Testis (tissue), 2 donors: ENCODE measurements at regions not wholly inside any gene's neighbourhood (a gene's known extent, or its start where the extent isn't known, plus 50 kb on each side); places are given as distances from the start of the nearest gene placed in this dataset.

ENCODE experiments used
- DNase-seq: peaks from one replicate; pipeline ENCODE4 v3.0.0-alpha.2; 2019
- H3K27ac ChIP-seq, 2 donors: fragments of 200-600 bp; sonication (generic); one replicate each; pipeline ENCODE4 v1.5.1; 2019
- H3K27me3 ChIP-seq: fragments of 200-600 bp; sonication (generic); one replicate; pipeline ENCODE4 v1.5.1; 2019
- H3K36me3 ChIP-seq: fragments of 200-600 bp; sonication (generic); one replicate; pipeline ENCODE4 v1.5.1; 2017; ENCODE audit warnings: low read depth; ENCODE audit errors: missing control alignments
- H3K4me1 ChIP-seq: fragments of 200-600 bp; sonication (generic); one replicate; pipeline ENCODE4 v1.5.1; 2019
- H3K4me3 ChIP-seq, 2 donors: fragments of 200-600 bp; sonication (generic); one replicate each; pipeline ENCODE4 v1.5.1; 2017 to 2019
- H3K9me3 ChIP-seq: fragments of 200-600 bp; sonication (generic); one replicate; pipeline ENCODE4 v1.5.1; 2017
- POLR2A ChIP-seq: fragments of 450-650 bp; IDR thresholded peaks from one replicate; pipeline ENCODE4 v1.6.1; 2017; ENCODE audit warnings: antibody characterized with exemption, mild to moderate bottlenecking, moderate library complexity
- WGBS, 2 donors: methylation state at CpG; one replicate each; pipeline ENCODE4 v1.1.5; 2018; 5-methylcytosine and 5-hydroxymethylcytosine counted together
- intact Hi-C: fragments of 100-400 bp; cut with DNase I; formaldehyde crosslinking; loops from one replicate; pipeline ENCODE4 v1.15.1; 2023; ENCODE audit warnings: low total_unique reads
- TF ChIP-seq, protein P1 (sequence below), 3 experiments: fragments of 450-650 bp in 2 of 3; fragments of 200-600 bp in 1 of 3; sonication (generic) in 1 of 3; IDR thresholded peaks; one replicate each; pipeline ENCODE4 v1.5.1; 2016 to 2019; ENCODE audit warnings: antibody characterized with exemption in 3 of 3, mild to moderate bottlenecking in 2 of 3, moderate library complexity in 1 of 3

- Histone ChIP-seq H3K27ac (no peak overlapping the region), H3K36me3 (no peaks in the 10 kb centered on the region), H3K27me3 (no peaks in the 10 kb centered on the region), H3K9me3 (no peaks in the 10 kb centered on the region), H3K4me3 (no peak overlapping the region), H3K4me1 (no peaks in the 10 kb centered on the region)
- 55 to 79% methylated on average over 7 of the region's 7 CpGs for WGBS, 2 donors
- no peak for TF ChIP-seq POLR2A
- TF ChIP-seq, protein P1, sequence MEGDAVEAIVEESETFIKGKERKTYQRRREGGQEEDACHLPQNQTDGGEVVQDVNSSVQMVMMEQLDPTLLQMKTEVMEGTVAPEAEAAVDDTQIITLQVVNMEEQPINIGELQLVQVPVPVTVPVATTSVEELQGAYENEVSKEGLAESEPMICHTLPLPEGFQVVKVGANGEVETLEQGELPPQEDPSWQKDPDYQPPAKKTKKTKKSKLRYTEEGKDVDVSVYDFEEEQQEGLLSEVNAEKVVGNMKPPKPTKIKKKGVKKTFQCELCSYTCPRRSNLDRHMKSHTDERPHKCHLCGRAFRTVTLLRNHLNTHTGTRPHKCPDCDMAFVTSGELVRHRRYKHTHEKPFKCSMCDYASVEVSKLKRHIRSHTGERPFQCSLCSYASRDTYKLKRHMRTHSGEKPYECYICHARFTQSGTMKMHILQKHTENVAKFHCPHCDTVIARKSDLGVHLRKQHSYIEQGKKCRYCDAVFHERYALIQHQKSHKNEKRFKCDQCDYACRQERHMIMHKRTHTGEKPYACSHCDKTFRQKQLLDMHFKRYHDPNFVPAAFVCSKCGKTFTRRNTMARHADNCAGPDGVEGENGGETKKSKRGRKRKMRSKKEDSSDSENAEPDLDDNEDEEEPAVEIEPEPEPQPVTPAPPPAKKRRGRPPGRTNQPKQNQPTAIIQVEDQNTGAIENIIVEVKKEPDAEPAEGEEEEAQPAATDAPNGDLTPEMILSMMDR (IDR thresholded peaks at IDR 0.05), result no peak
- intact Hi-C loops, result no loop called here
- DNase-seq, result no peak
Observed at GRCh38 chr12:111270774-111271173, 98.1 kb downstream of the PHETA1 start.

GRCh38 chr12:111270239-111270638 is 98.7 kb downstream of the PHETA1 start:
- WGBS, 2 donors, result 21 to 45% methylated on average over 11 of the region's 11 CpGs
- H3K4me3 ChIP-seq, result no peak overlapping the region
- TF ChIP-seq, protein P1 (IDR thresholded peaks at IDR 0.05), result no peak
- no peak overlapping the region for H3K27ac ChIP-seq
- no peak for DNase-seq
- H3K4me1 ChIP-seq, result no peaks in the 10 kb centered on the region
- H3K27me3 ChIP-seq, result no peaks in the 10 kb centered on the region
- no peaks in the 10 kb centered on the region for H3K36me3 ChIP-seq
- intact Hi-C loops, result no loop called here
- H3K9me3 ChIP-seq, result no peaks in the 10 kb centered on the region

DNA sequence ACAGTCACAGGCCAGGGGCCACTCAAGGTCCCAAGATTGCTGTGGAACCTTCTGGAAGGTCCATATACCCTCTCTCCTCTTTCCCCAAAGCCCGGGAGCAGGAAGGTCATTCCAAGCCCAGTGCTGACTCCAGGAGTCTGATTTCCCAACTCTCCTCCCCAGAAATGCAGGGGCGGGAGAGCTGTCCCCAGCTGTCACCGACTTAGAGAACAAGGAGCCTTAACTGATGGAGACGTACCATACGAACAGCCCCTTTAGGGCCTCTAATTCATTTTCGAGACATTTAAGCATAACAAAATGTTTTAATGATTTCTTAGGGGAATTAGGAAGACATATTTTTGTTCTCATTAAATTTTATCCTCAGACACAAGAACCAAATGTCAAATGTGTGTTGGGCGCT is 99.2 kb downstream of the PHETA1 start:
- H3K4me1 ChIP-seq, result no peaks in the 10 kb centered on the region
- no peak overlapping the region for H3K4me3 ChIP-seq
- 31 to 33% methylated on average over 7 of the region's 7 CpGs for WGBS, 2 donors
- TF ChIP-seq, protein P1 (IDR thresholded peaks at IDR 0.05), result no peak
- no peak for TF ChIP-seq POLR2A
- peak; percentile 34 for DNase-seq
- intact Hi-C loops, result no loop called here
- no peaks in the 10 kb centered on the region for H3K36me3 ChIP-seq
- no peaks in the 10 kb centered on the region for H3K9me3 ChIP-seq
- H3K27ac ChIP-seq, result no peak overlapping the region
- no peaks in the 10 kb centered on the region for H3K27me3 ChIP-seq

- TF ChIP-seq, protein P1 (IDR thresholded peaks at IDR 0.05), result peak in 2 of 3 experiments; percentile 23 to 49
- TF ChIP-seq POLR2A, result no peak
- no peak for DNase-seq
- 85 to 88% methylated on average over 16 of the region's 16 CpGs for WGBS, 2 donors
- no peak overlapping the region for H3K4me3 ChIP-seq
- H3K4me1 ChIP-seq, result no peaks in the 10 kb centered on the region
- no peaks in the 10 kb centered on the region for H3K9me3 ChIP-seq
- H3K36me3 ChIP-seq, result no peaks in the 10 kb centered on the region
- H3K27ac ChIP-seq, result no peak overlapping the region
- intact Hi-C loops, result no loop called here
- no peaks in the 10 kb centered on the region for H3K27me3 ChIP-seq
Observed at GRCh38 chr12:111268738-111269572, 99.9 kb downstream of the PHETA1 start.

DNA sequence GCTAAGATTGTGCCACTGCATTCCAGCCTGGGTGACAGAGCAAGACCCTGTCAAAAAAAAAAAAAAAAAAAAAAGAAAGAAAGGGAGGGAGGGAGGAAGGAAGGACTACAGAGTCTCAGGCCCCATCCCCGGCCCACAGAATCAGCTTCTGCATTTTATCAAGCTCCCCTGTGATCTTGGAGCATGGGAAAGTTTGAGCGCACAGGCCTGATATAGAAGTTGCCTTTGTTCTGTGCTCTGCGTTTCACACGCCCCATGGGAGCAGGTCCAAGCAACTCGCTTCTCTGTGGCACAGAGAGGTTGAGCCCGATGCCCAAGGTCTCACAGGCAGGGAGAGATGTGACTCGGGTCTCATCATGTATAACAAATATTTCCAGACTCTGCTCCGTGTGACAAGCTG is 101.8 kb downstream of the PHETA1 start:
- Histone ChIP-seq H3K27me3 (no peaks in the 10 kb centered on the region), H3K4me3 (no peak overlapping the region), H3K27ac (no peak overlapping the region), H3K9me3 (no peaks in the 10 kb centered on the region), H3K4me1 (no peaks in the 10 kb centered on the region), H3K36me3 (no peaks in the 10 kb centered on the region)
- 63 to 67% methylated on average over 8 of the region's 8 CpGs for WGBS, 2 donors
- intact Hi-C loops, result no loop called here
- peak; percentile 76 for DNase-seq
- no peak for TF ChIP-seq POLR2A
- TF ChIP-seq, protein P1 (IDR thresholded peaks at IDR 0.05), result no peak
